ENCODE measurements at regions not wholly inside any gene's neighbourhood (a gene's known extent, or its start where the extent isn't known, plus 50 kb on each side); places are given as distances from the start of the nearest gene placed in this dataset.

DNA sequence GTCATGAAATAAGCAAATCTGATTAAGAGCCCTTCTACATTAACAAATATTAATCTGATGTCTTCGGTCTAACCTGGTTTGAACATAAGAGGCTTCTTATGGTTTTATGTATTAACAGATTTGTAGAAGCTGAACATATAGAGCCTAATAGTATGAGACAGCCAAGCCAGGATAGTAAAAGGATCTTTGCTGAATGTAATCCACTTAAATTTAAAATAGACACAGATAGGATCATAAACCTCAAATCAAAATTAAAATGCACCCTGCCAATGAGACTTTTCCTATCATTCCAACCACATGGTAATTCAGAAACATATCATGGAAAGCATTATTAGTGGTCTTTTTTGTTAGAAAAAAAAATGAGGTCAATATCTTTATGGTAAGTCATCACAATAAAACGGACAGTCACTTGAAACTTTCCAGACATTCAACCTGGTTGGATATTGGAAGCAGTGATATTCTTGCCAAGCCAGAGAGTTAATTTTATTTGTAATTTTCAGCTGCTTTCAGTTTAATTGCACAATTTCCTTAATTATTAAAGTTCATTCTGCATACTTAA is 606.9 kb upstream of the SALL1 start:
- DNase-seq (ENCODE audit: insufficient read length): no peak
- TF ChIP-seq POLR2AphosphoS5 (IDR thresholded peaks at IDR 0.05; ENCODE audit: low read depth, low read length) (no peak), POLR2A (IDR thresholded peaks at IDR 0.05; ENCODE audit: low read depth, low read length) (no peak), TAF1 (IDR thresholded peaks at IDR 0.05; ENCODE audit: borderline replicate concordance, low read depth, low read length) (no peak)
- FAIRE-seq: no peak

DNA sequence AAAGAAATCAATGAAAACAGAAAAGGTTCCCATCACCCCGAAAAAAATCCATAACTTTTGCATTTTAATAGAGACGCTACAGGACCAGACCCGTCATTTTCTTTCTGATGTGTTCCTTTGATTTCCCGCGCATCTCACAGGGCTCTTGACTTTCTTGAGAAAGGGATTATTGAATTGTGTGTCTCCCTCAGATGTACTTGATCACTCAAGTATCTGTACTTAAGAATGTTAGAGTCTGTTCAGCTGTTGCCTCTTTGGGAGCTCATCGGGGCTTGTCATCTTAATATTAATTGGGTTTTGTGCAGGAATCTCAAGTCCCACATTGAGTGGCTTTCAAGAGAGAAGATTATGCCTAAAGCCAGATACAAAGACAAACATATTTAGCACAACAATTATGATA is 606.4 kb upstream of the SALL1 start:
- DNase-seq (ENCODE audit: insufficient read length): no peak
- TF ChIP-seq POLR2A (IDR thresholded peaks at IDR 0.05; ENCODE audit: low read depth, low read length) (no peak), POLR2AphosphoS5 (IDR thresholded peaks at IDR 0.05; ENCODE audit: low read depth, low read length) (no peak), TAF1 (IDR thresholded peaks at IDR 0.05; ENCODE audit: borderline replicate concordance, low read depth, low read length) (no peak)
- FAIRE-seq: no peak

DNA sequence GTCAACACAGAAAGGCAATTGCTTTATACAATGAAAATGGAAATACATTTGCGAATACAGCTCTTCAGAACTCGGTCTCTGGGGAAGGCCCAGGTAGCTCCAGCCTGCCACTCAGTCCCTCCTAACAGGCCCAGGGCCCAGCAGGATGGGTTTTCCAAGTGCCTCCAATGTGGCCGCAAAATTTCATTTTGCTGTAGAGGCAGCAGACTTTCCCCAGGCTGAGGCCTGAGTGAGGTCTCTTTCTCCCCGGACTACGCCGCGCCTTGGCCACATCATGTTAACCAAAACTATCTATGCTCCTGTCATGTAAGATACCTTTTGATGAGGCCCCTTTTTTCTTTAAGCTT is 606.0 kb upstream of the SALL1 start:
- no peak for TF ChIP-seq TAF1 (IDR thresholded peaks at IDR 0.05; ENCODE audit: borderline replicate concordance, low read depth, low read length)
- TF ChIP-seq POLR2A (IDR thresholded peaks at IDR 0.05; ENCODE audit: low read depth, low read length): no peak
- no peak for TF ChIP-seq POLR2AphosphoS5 (IDR thresholded peaks at IDR 0.05; ENCODE audit: low read depth, low read length)
- FAIRE-seq (no peak), DNase-seq (ENCODE audit: insufficient read length) (no peak)

DNA sequence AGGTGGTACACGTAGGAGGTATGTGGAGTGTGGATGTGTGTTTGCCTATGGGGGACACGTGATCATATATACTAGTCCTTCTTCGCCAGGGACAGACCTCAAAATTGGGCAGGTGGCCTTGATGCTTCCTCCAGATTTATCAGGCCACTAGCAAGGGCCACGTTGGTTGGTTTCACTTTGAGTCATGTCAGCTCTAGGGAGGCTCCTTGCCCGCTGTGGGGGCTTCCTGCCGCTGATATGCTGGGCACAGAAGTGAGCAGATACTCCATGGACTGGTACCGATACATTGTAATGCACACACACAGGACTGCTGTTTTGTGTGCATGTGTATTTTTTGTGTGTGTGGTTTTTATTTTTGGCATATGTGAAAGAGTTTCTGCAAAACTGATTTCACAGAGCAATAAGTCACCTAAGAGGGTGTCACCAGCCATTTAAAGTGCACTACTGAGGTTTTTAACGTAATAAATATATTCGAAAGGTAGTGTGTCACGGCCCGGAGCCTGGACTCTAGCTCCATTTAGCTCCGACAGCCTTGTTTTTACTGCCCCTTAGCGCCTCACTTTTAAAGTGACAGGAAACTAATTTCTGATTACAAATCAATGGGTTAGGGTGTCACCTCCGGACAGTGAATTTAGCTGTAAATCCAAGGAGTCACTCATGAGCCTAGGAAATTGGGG is 605.5 kb upstream of the SALL1 start:
- TF ChIP-seq POLR2AphosphoS5 (IDR thresholded peaks at IDR 0.05; ENCODE audit: low read depth, low read length): no peak
- TF ChIP-seq POLR2A (IDR thresholded peaks at IDR 0.05; ENCODE audit: low read depth, low read length): no peak
- TF ChIP-seq TAF1 (IDR thresholded peaks at IDR 0.05; ENCODE audit: borderline replicate concordance, low read depth, low read length): no peak
- FAIRE-seq (no peak), DNase-seq (ENCODE audit: insufficient read length) (no peak)

DNA sequence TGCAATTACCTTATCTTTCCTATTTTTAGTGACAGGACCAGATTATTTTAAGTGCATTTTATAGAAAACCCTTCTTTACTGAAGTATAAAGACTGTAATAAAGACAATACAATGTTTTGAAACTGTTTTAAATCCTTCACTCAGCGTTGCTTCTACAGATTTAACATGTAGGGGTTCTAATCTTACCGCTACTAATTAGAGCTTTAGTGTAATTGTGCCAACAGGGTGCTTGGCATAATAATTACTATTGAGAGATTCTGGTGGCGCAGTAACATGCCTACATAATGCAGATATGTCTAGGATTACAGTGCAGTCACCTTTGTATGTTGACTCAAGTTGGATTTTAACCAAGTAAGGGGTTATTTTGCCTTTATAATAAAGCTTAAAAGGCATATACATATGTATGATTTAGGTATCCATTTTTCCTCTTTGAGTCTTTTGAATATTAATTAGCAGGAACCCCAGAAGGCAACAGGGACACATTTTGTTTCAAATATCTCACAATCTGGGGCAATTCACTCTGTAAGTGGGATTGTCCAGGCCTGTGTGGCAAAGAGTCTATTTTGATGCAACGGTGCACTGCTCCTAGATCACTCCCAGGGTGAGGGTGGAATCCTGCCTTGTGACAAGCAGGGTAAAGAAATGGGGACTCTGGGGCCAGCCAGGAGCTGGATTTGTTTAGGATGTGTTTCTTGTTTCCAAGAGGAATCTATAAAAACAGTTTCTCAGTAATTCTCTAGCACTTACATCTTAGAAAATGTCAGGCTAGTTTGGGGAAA is 604.7 kb upstream of the SALL1 start:
- DNase-seq (ENCODE audit: insufficient read length): no peak

DNA sequence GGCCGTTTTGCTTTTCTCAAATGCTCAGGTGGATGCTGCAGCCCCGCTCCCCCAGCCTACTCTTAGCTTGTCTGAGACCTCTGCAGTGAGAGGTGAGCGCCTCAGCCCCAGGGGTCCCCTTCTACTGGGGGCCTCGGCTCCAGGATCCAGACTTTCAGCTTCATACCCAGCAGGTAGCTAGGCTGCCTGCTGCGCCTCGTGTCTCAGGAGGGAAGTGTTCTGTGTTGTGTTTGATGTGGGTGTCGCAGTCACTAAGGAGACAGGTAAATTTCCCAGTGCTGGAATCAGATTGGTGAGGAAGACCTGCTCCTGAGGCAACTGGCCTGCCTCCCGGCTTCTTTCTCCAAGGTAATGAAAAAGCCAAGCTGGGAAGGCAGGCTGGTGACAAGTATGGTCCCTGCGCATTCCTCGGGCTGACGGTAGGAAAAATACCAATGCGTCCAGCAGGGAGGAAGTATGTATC is 604.0 kb upstream of the SALL1 start:
- TF ChIP-seq TAF1 (IDR thresholded peaks at IDR 0.05; ENCODE audit: borderline replicate concordance, low read depth, low read length): no peak
- no peak for TF ChIP-seq POLR2AphosphoS5 (IDR thresholded peaks at IDR 0.05; ENCODE audit: low read depth, low read length)
- TF ChIP-seq POLR2A (IDR thresholded peaks at IDR 0.05; ENCODE audit: low read depth, low read length): no peak
- DNase-seq (ENCODE audit: insufficient read length) (no peak), FAIRE-seq (no peak)

More for the DNA sequence above, 604.7 kb upstream of the SALL1 start:
- TF ChIP-seq POLR2AphosphoS5 (IDR thresholded peaks at IDR 0.05; ENCODE audit: low read depth, low read length) (no peak), POLR2A (IDR thresholded peaks at IDR 0.05; ENCODE audit: low read depth, low read length) (no peak), TAF1 (IDR thresholded peaks at IDR 0.05; ENCODE audit: borderline replicate concordance, low read depth, low read length) (no peak)
- no peak for FAIRE-seq

DNA sequence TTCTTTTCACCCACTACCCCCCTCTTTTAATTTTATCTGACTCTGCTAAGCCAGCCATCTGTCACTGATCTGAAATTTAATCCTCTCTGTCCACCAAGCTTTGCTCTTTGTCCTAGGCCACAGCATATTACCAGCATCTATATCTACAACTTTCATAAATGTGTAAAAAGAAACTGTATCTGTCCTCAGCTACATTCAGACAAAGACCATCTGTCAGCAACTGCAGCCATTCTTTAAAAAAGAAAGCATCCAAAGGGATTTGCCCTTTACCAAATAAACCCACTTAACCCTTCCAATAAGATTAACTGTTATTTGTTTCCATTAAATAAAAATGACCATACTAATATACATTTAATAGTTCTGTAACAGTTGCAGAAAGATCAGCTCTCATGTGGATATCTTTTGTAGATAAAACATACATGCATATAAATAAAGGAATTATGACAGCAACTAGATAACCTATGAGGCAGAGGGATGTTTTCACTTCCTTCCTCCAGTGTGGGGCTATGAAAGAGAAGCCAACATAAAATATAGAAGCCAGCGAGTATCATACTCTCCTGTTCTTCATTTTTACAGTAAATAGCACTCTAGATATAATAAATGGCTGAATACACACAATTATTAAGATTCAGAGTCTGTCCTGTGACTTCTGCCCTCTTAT is 602.5 kb upstream of the SALL1 start:
- TF ChIP-seq POLR2AphosphoS5 (IDR thresholded peaks at IDR 0.05; ENCODE audit: low read depth, low read length): no peak
- FAIRE-seq: no peak
- no peak for DNase-seq (ENCODE audit: insufficient read length)

DNA sequence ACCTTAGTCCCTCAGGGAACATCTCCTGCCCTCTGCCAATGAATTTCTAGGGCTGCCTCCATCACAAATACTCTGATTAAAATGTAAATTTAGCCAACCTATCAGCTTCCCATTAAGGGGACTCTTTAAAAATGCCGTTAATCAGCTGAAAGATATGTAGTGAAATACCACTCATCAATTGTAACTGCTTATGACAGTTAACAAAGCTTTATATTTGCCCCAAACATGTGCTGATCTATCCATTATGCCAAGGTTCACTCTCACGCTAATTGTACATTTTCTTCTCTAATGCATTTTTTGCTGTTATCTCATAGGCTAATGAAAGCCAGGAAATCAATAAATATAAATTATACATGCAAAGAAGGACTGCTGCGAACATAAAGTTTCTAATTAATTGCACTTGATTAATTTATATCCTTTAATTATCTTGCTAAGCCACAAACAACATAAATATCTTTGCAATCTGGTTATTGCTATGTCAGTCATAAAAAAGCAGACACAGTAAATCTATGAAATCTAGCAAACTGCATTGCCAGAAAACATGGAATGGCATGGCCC is 601.4 kb upstream of the SALL1 start:
- FAIRE-seq (no peak), DNase-seq (ENCODE audit: insufficient read length) (no peak)
- no peak for TF ChIP-seq POLR2A (IDR thresholded peaks at IDR 0.05; ENCODE audit: low read depth, low read length)
- TF ChIP-seq POLR2AphosphoS5 (IDR thresholded peaks at IDR 0.05; ENCODE audit: low read depth, low read length): no peak
- TF ChIP-seq TAF1 (IDR thresholded peaks at IDR 0.05; ENCODE audit: borderline replicate concordance, low read depth, low read length): no peak

DNA sequence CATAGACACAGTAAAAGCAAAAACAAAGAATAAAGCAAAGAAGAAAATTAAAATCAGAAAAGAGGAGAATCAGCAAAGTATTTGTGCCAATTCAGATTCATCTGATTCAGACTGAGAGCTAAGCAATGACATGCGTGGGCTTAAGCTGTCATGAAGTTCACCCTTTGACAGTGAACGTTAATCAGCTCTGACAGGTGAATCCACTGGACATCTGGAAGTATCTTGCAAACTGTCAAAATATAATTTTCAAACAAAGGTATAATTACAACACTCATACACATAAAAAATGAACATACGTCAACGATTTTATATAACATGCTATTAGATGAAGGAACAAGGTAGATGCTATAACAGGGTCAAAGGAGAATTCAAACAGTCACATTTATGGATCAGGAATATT is 596.3 kb upstream of the SALL1 start:
- no peak for DNase-seq (ENCODE audit: insufficient read length)
- no peak for TF ChIP-seq POLR2A (IDR thresholded peaks at IDR 0.05; ENCODE audit: low read depth, low read length)
- no peak for TF ChIP-seq POLR2AphosphoS5 (IDR thresholded peaks at IDR 0.05; ENCODE audit: low read depth, low read length)
- TF ChIP-seq TAF1 (IDR thresholded peaks at IDR 0.05; ENCODE audit: borderline replicate concordance, low read depth, low read length): no peak
- FAIRE-seq: no peak

DNA sequence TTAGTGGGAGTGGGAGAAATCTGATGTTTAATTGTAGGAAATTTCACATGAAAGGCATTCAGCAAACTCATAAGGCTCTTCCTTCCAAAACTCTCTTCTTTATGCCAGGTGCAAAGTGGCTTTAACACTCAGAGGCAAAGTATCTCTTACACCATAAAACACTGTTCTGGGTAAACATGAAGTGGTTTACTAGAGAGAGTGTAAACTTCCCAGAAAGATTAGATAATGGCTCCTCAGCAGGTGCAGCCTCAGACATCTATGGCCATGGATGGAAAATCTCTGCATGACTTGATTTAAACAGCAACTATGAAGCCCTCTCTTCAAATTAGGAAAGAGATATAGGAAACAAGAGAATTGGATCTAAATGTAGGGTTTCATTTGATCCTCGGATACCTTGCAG is 583.1 kb upstream of the SALL1 start:
- FAIRE-seq (no peak), DNase-seq (ENCODE audit: insufficient read length) (no peak)
- TF ChIP-seq TAF1 (IDR thresholded peaks at IDR 0.05; ENCODE audit: borderline replicate concordance, low read depth, low read length) (no peak), POLR2A (IDR thresholded peaks at IDR 0.05; ENCODE audit: low read depth, low read length) (no peak), POLR2AphosphoS5 (IDR thresholded peaks at IDR 0.05; ENCODE audit: low read depth, low read length) (no peak)

DNA sequence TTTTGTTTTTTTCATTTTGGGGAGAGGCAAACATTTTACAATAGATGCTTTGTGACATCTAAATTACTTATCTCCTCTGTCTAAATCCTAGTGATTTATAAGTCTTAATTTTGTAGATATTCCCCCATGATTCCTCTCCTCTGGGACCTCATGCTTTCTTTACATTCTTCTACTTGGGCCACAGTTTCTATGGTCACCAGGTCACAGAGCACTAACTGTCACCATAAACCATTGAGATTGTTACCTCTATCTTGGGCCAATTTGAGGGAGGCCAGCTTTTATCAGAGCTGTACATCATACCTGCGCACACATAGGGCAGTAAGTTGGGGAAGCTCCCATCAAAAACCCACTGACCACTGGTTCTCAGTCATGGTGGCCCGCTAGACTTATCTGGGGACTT is 582.1 kb upstream of the SALL1 start:
- no peak for FAIRE-seq

More for the DNA sequence above, 582.1 kb upstream of the SALL1 start:
- DNase-seq (ENCODE audit: insufficient read length): no peak
- TF ChIP-seq POLR2A (IDR thresholded peaks at IDR 0.05; ENCODE audit: low read depth, low read length): no peak
- no peak for TF ChIP-seq POLR2AphosphoS5 (IDR thresholded peaks at IDR 0.05; ENCODE audit: low read depth, low read length)
- TF ChIP-seq TAF1 (IDR thresholded peaks at IDR 0.05; ENCODE audit: borderline replicate concordance, low read depth, low read length): no peak

Data from GM12892 (cell line).